Raji (cell line): ENCODE measurements at regions not wholly inside any gene's neighbourhood (a gene's known extent, or its start where the extent isn't known, plus 50 kb on each side); places are given as distances from the start of the nearest gene placed in this dataset.

Source experiments
- POLR2A ChIP-seq: IDR thresholded peaks from 2 replicates; pipeline ENCODE4 v1.6.1; 2011; ENCODE audit warnings: low read depth, low read length, control low read depth; ENCODE audit not compliant: insufficient read depth

- TF ChIP-seq POLR2A: no peak
Observed at GRCh38 chr6:11298651-11299420, 66.4 kb upstream of the NEDD9 start.

- TF ChIP-seq POLR2A: no peak
Observed at GRCh38 chr6:11297376-11297729, 64.9 kb upstream of the NEDD9 start.

GRCh38 chr6:11296449-11297375 is 64.2 kb upstream of the NEDD9 start:
- TF ChIP-seq POLR2A: no peak

GRCh38 chr6:11295969-11296368 is 63.5 kb upstream of the NEDD9 start:
- no peak for TF ChIP-seq POLR2A

- TF ChIP-seq POLR2A: no peak
Observed at GRCh38 chr6:11294228-11294627, 61.8 kb upstream of the NEDD9 start.

GRCh38 chr6:11292594-11293236 is 60.2 kb upstream of the NEDD9 start:
- no peak for TF ChIP-seq POLR2A

- TF ChIP-seq POLR2A: no peak
Observed at GRCh38 chr6:11292091-11292490, 59.6 kb upstream of the NEDD9 start.

GRCh38 chr6:11291582-11291981 is 59.1 kb upstream of the NEDD9 start:
- no peak for TF ChIP-seq POLR2A

- no peak for TF ChIP-seq POLR2A
Observed at GRCh38 chr6:11290027-11290426, 57.6 kb upstream of the NEDD9 start.

GRCh38 chr6:11288065-11288464 is 55.6 kb upstream of the NEDD9 start:
- no peak for TF ChIP-seq POLR2A

- TF ChIP-seq POLR2A: no peak
Observed at GRCh38 chr6:11284996-11285395, 52.5 kb upstream of the NEDD9 start.

GRCh38 chr6:11283629-11284028 is 51.2 kb upstream of the NEDD9 start:
- TF ChIP-seq POLR2A: no peak

GRCh38 chr6:11282875-11283274 is 50.4 kb upstream of the NEDD9 start:
- no peak for TF ChIP-seq POLR2A
